Endothelial cell of umbilical vein (primary cell): ENCODE measurements at regions not wholly inside any gene's neighbourhood (a gene's known extent, or its start where the extent isn't known, plus 50 kb on each side); places are given as distances from the start of the nearest gene placed in this dataset.

Source experiments
- BruUV-seq: library from RNA; stranded (reverse); fragments of 400-500 nt; replicated peaks from 2 replicates; lab custom pipeline; 2021; lab: Mats Ljungman, UMichigan
- CTCF ChIA-PET: fragments of 300-600, 350-600 bp; sonication (Branson Sonifier 250); formaldehyde crosslinking; loops from one replicate; lab custom pipeline; 2021; ENCODE audit warnings: antibody characterized with exemption, inconsistent platforms; lab: Charles Lee
- POLR2A ChIA-PET: fragments of 300-600, 350-600 bp; sonication (Branson Sonifier 250); formaldehyde crosslinking; loops from one replicate; lab custom pipeline; 2021; ENCODE audit warnings: antibody characterized with exemption, inconsistent platforms; lab: Charles Lee
- DNase-seq: peaks from one replicate; pipeline ENCODE4 v3.0.0-alpha.2; 2011; ENCODE audit warnings: low read depth, low spot score
- FAIRE-seq: peaks from 2 replicates; lab custom pipeline; 2011; peaks lifted over from hg19 to GRCh38; lab: Jason Lieb, UNC
- H2AFZ ChIP-seq: 2 replicates; pipeline ENCODE4 v1.6.0; 2012; ENCODE audit warnings: low read depth, low read length, control low read depth, inconsistent platforms
- H3K27ac ChIP-seq: 2 replicates; pipeline ENCODE4 v1.5.1; 2011; ENCODE audit warnings: low read depth, mild to moderate bottlenecking, control low read depth, low read length, moderate library complexity; ENCODE audit not compliant: insufficient read depth
- H3K27me3 ChIP-seq, 2 experiments: 2 replicates each; pipeline versions ENCODE4 v1.6.0 to v1.6.1; 2011; ENCODE audit warnings: low read length in 2 of 2, mixed read lengths in 1 of 2; ENCODE audit not compliant: control insufficient read depth in 2 of 2, insufficient read depth in 2 of 2
- H3K36me3 ChIP-seq, 2 experiments: 2 replicates in 1 of 2; 3 replicates in 1 of 2; pipeline ENCODE4 v1.5.1; 2011; ENCODE audit warnings: low read length in 2 of 2, mild to moderate bottlenecking in 1 of 2, moderate library complexity in 1 of 2; ENCODE audit not compliant: control insufficient read depth in 2 of 2, insufficient read depth in 2 of 2; ENCODE audit errors: extremely low read depth in 1 of 2
- H3K4me1 ChIP-seq: 3 replicates; pipeline ENCODE4 v1.5.1; 2011; ENCODE audit warnings: mild to moderate bottlenecking, low read length; ENCODE audit not compliant: control insufficient read depth, insufficient read depth; ENCODE audit errors: extremely low read depth
- H3K4me2 ChIP-seq: 2 replicates; pipeline ENCODE4 v1.6.1; 2011; ENCODE audit warnings: low read length, control low read depth, mixed read lengths; ENCODE audit not compliant: insufficient read depth
- H3K4me3 ChIP-seq, 3 experiments: fragments of 200-600 bp in 1 of 3; sonication (generic), shearing (Covaris generic) in 1 of 3; replicated peaks in 1 of 3; 2 replicates each; pipeline ENCODE4 v1.5.1; 2011 to 2016; ENCODE audit warnings: control low read depth in 3 of 3, low read length in 3 of 3, mild to moderate bottlenecking in 2 of 3, inconsistent platforms in 1 of 3, low read depth in 1 of 3, moderate library complexity in 1 of 3; ENCODE audit not compliant: insufficient read depth in 1 of 3
- H3K79me2 ChIP-seq: 2 replicates; pipeline ENCODE4 v1.6.0; 2012; ENCODE audit warnings: low read length, inconsistent platforms; ENCODE audit not compliant: control insufficient read depth, insufficient read depth
- H3K9ac ChIP-seq: replicated peaks from 2 replicates; pipeline ENCODE3; 2011; ENCODE audit warnings: low read length, control low read depth; ENCODE audit not compliant: insufficient read depth; ENCODE audit errors: extremely low read depth
- H3K9me1 ChIP-seq: replicated peaks from 3 replicates; pipeline ENCODE4 v1.6.0; 2011; ENCODE audit warnings: mild to moderate bottlenecking, low read length; ENCODE audit not compliant: control insufficient read depth, insufficient read depth; ENCODE audit errors: extremely low read depth
- H3K9me3 ChIP-seq: replicated peaks from 2 replicates; pipeline ENCODE4 v1.5.1; 2012; ENCODE audit warnings: low read length, inconsistent platforms; ENCODE audit not compliant: control insufficient read depth, insufficient read depth
- H4K20me1 ChIP-seq: replicated peaks from 2 replicates; pipeline ENCODE3; 2011; ENCODE audit warnings: mild to moderate bottlenecking, low read length; ENCODE audit not compliant: control insufficient read depth, insufficient read depth; ENCODE audit errors: extremely low read depth
- CTCF ChIP-seq, 2 donors: IDR thresholded peaks; 1 replicate in 1 of 2; 2 replicates in 1 of 2; pipeline ENCODE4 v1.5.1; 2011; ENCODE audit warnings: low read length in 2 of 2, mild to moderate bottlenecking in 2 of 2, moderate library complexity in 2 of 2, control low read depth in 1 of 2, inconsistent platforms in 1 of 2, low read depth in 1 of 2; ENCODE audit not compliant: insufficient read depth in 1 of 2; ENCODE audit errors: extremely low read depth in 1 of 2
- EZH2 ChIP-seq: IDR thresholded peaks from 2 replicates; pipeline ENCODE4 v1.6.1; 2012; ENCODE audit warnings: borderline replicate concordance, low read depth, mild to moderate bottlenecking, moderate library complexity, low read length, inconsistent platforms; ENCODE audit not compliant: severe bottlenecking
- FOS ChIP-seq: IDR thresholded peaks from 2 replicates; pipeline ENCODE4 v1.6.1; 2011; ENCODE audit warnings: mild to moderate bottlenecking, low read length, moderate library complexity, borderline replicate concordance; ENCODE audit not compliant: insufficient read depth
- GATA2 ChIP-seq: IDR thresholded peaks from 2 replicates; pipeline ENCODE4 v1.7.0; 2011; ENCODE audit warnings: low read depth, mild to moderate bottlenecking, moderate library complexity, mixed read lengths, low read length; ENCODE audit not compliant: insufficient read length, insufficient read depth
- JUN ChIP-seq: IDR thresholded peaks from 2 replicates; pipeline ENCODE4 v1.6.1; 2011; ENCODE audit warnings: borderline replicate concordance, low read depth; ENCODE audit not compliant: insufficient read length, insufficient read depth
- MAX ChIP-seq: IDR thresholded peaks from 2 replicates; pipeline ENCODE4 v1.6.1; 2011; ENCODE audit not compliant: insufficient read depth, insufficient read length
- MYC ChIP-seq: IDR thresholded peaks from one replicate; pipeline ENCODE4 v1.6.1; 2011; ENCODE audit warnings: mild to moderate bottlenecking, low read depth, low read length
- POLR2A ChIP-seq: IDR thresholded peaks from 2 replicates; pipeline ENCODE4 v1.6.1; 2012; ENCODE audit warnings: low read depth, mild to moderate bottlenecking, control low read depth, low read length
- POLR2AphosphoS5 ChIP-seq: IDR thresholded peaks from 2 replicates; pipeline ENCODE4 v1.6.1; 2012; ENCODE audit warnings: low read depth, mild to moderate bottlenecking, control low read depth, low read length, moderate library complexity; ENCODE audit not compliant: insufficient read depth
- dilution Hi-C: fragments of 300-500 bp; cut with MboI; formaldehyde crosslinking; loops from one replicate; pipeline ENCODE4 v1.15.0; 2019; ENCODE audit warnings: low sequenced_read_pairs; ENCODE audit not compliant: extremely low pct_ligation_motif_present
- intact Hi-C: fragments of 100-400 bp; cut with micrococcal nuclease; formaldehyde crosslinking; loops from one replicate; pipeline ENCODE4 v1.10.0; 2022

- Histone ChIP-seq H3K4me3 (no peak overlapping the region), H3K27ac (no peak overlapping the region), H4K20me1 (no peaks in the 10 kb centered on the region), H3K36me3 (no peaks in the 10 kb centered on the region), H3K9me3 (no peaks in the 10 kb centered on the region), H3K9me1 (no peaks in the 10 kb centered on the region), H3K27me3 (no peaks in the 10 kb centered on the region), H3K9ac (no peak overlapping the region), H3K4me1 (peaks cover 3% of the 10 kb centered on the region), H3K79me2 (no peaks in the 10 kb centered on the region), H2AFZ (no peak overlapping the region), H3K4me2 (no peak overlapping the region)
- CTCF ChIA-PET, result no interaction called here
- dilution Hi-C loops (no loop called here), intact Hi-C loops (no loop called here)
- POLR2A ChIA-PET, result no interaction called here
- no peak for FAIRE-seq
- no peak for TF ChIP-seq MAX
- TF ChIP-seq EZH2, result no peak
- TF ChIP-seq JUN, result no peak
- TF ChIP-seq GATA2, result no peak
- TF ChIP-seq CTCF (IDR thresholded peaks at IDR 0.05; ENCODE audit: extremely low read depth in 1 of 2, insufficient read depth in 1 of 2, low read depth in 1 of 2, low read length in 2 of 2), result no peak
- TF ChIP-seq FOS, result no peak
- TF ChIP-seq MYC, result no peak
- TF ChIP-seq POLR2AphosphoS5, result no peak
- TF ChIP-seq POLR2A, result no peak
- no TSS peak for BruUV-seq
- no peak for DNase-seq
Observed at GRCh38 chr20:11682285-11682684, 235.4 kb upstream of the BTBD3 start.
